VCaP (cell line): ENCODE measurements at regions not wholly inside any gene's neighbourhood (a gene's known extent, or its start where the extent isn't known, plus 50 kb on each side); places are given as distances from the start of the nearest gene placed in this dataset.

Experiments used
- H3K27ac ChIP-seq: fragments of 450-650 bp; 2 replicates; pipeline ENCODE4 v1.5.1; 2017
- CTCF ChIP-seq: fragments of 450-650 bp; conservative IDR thresholded peaks from 2 replicates; pipeline ENCODE4 v1.5.1; 2017; ENCODE audit warnings: mild to moderate bottlenecking, moderate library complexity

- H3K27ac ChIP-seq = no peak overlapping the region
- no peak for TF ChIP-seq CTCF
These were observed 815.4 kb downstream of the PCDH17 start for GRCh38 chr13:58446979-58447378.

GRCh38 chr13:58452123-58452623, 820.6 kb downstream of the PCDH17 start:
- TF ChIP-seq CTCF = no peak
- H3K27ac ChIP-seq = no peak overlapping the region

- H3K27ac ChIP-seq = no peak overlapping the region
- TF ChIP-seq CTCF = no peak
These were observed 823.5 kb downstream of the PCDH17 start for GRCh38 chr13:58455094-58455493.

- no peak for TF ChIP-seq CTCF
- H3K27ac ChIP-seq = no peak overlapping the region
These were observed 829.7 kb downstream of the PCDH17 start for GRCh38 chr13:58461217-58461616.

GRCh38 chr13:58463841-58464240, 832.3 kb downstream of the PCDH17 start:
- TF ChIP-seq CTCF = no peak

GRCh38 chr13:58467176-58467575, 835.6 kb downstream of the PCDH17 start:
- H3K27ac ChIP-seq = no peak overlapping the region
- TF ChIP-seq CTCF = no peak

More at GRCh38 chr13:58463841-58464240, 832.3 kb downstream of the PCDH17 start:
- H3K27ac ChIP-seq = no peak overlapping the region

GRCh38 chr13:58472483-58472882, 840.9 kb downstream of the PCDH17 start:
- no peak overlapping the region for H3K27ac ChIP-seq
- no peak for TF ChIP-seq CTCF
